Activated CD4-positive, alpha-beta T cell treated with anti-CD3 and anti-CD28 coated beads for 48 hours (primary cell): ENCODE measurements at regions not wholly inside any gene's neighbourhood (a gene's known extent, or its start where the extent isn't known, plus 50 kb on each side); places are given as distances from the start of the nearest gene placed in this dataset.
"Not testable (repeated sequence)": the region's sequence is repeated elsewhere in the genome, so short reads cannot be mapped to it uniquely, and the experiment has no call there.

ENCODE experiments used
- DNase-seq: peaks from one replicate; pipeline ENCODE4 v3.0.0-alpha.2; 2020

- no peak for DNase-seq
Measured at GRCh38 chr3:11898611-11899325, 52.1 kb upstream of the TAMM41 start.

- DNase-seq = not testable (repeated sequence)
Measured at GRCh38 chr3:11899389-11899788, 52.7 kb upstream of the TAMM41 start.

GRCh38 chr3:11899826-11900225 lies 53.1 kb upstream of the TAMM41 start:
- DNase-seq = no peak

DNA sequence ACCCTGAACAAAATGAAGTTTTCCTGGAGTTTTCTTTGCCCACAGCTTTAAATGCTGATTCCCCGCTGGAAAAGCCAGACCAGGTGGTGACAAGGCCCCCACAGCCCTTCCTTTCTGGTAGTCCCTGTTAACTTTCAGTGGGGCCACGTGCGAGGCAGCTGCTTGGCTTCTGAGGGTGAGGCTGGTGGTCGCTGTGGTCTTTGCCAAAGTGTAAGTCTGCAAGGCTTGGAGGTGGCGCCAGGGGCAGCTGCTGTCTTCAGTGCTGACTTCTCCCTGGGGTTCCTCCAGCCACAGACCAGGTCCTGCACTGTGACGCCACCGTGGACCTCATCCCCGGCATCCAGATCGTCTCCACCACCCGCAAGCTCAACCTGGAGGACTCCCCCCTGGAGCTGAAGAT lies 54.1 kb upstream of the TAMM41 start:
- DNase-seq = no peak

DNA sequence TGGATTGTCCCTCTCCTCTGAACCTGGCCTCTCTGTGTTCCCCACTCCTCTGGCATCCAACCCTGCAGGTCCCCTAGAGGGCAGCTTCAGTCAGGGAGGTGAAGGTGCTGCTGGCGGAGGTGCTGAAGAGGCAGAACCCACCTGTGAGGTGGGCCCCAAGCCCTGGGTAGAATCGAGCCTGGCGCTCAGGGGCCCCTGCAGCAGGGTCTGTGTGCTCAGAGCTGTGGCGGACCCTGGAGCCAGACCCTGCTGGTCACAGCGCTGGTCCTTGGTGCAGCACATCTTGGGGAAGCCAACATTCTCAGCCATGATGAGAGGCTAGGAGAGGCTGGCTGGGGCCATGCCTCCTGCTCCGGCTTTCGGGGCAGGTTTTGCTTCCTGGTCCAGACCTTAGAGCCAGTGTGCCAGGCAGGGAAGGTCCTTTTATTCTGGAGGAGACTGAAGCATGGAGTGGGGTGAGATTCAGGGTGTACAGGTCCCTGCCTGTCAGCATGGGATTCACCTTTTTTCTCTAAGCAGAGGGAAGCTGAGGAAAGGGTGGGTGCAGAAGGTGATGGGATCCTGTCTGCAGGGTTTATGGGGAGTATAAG lies 54.7 kb upstream of the TAMM41 start:
- DNase-seq = no peak

- no peak for DNase-seq
Measured at GRCh38 chr3:11903047-11903446, 56.4 kb upstream of the TAMM41 start.

DNA sequence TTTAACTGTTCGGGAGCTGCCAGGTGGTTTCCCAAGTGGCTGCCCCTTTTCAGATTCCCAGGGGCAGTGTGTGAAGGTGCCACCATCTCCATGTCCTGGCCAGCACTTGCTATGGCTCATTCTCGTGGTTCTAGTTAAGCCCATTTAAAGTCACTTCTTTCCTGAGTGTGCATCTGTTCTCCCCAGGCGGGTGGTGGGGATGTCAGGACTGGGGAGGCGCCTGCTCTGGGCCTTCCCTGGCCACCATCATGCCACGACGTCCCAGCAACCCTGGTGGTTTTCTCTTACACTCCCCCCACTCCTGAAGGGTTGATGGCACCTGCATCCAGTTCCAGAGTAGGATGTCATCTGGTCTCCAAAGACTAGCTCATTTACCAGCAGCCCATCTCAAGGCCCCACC lies 56.8 kb upstream of the TAMM41 start:
- DNase-seq = no peak

DNA sequence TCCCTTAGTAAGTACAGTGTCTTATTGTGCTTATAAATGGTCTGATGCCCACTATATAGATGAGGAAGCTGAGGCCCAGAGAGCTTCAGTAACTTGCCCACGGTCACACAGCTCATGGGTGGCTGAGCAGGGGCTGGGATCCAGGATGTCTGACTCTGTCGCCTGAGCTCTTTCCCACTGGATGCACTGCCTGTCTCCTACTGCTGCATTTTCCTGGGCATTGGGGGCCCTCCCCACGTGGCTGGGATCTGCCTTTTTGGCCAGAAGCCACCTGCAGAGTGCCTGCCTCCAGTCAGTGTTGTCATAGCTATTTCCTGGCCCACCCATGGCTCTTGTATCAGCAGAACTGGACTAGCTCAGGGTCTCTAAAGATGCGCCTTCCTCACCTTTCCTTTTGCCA lies 57.5 kb upstream of the TAMM41 start:
- DNase-seq = no peak

GRCh38 chr3:11906407-11906806 lies 59.7 kb upstream of the TAMM41 start:
- DNase-seq = no peak

DNA sequence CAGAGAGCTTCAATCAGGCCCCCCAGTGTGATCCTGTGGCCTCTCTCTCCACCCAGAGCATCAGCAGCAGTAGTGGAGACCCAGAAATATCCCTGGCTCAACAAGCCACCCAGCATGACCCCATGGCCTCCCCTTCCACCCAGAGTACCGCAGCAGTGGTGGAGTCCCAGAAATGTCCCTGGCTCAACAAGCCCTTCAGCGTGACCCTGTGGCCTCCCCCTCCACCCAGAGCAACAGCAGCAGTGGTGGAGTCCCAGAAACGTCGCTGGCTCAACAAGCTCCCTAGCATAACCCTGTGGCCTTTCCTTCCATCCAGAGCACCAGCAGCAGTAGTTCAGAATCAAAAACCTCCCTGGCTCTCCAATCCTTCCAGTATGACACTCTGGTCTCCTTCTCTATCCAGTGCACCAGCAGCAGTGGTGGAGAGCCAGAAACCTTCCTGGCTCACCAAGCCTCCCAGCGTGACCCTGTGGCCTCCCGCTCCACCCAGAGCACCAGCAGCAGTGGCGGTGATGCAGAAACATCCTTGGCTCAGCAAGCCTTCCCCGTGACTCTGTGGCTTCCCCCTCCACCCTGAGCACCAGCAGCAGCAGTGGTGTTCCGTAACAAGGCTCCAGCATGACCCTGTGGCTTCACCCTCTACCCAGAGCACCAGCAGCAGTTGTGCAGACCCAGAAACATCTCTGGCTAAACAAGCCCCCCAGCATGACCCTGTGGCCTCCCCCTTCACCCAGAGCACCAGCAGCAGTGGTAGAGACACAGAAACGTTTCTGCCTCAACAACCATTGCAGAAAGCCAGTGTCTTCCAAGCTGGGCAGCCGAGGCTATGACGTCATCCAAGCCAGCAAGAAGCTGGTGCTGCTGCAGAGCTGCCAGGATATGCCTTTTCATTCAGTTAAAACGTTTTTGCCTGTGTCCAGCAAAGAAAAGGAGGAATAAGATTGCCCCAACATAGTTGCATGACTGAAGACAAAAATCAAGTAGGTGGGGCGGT lies 61.3 kb upstream of the TAMM41 start:
- no peak for DNase-seq

DNA sequence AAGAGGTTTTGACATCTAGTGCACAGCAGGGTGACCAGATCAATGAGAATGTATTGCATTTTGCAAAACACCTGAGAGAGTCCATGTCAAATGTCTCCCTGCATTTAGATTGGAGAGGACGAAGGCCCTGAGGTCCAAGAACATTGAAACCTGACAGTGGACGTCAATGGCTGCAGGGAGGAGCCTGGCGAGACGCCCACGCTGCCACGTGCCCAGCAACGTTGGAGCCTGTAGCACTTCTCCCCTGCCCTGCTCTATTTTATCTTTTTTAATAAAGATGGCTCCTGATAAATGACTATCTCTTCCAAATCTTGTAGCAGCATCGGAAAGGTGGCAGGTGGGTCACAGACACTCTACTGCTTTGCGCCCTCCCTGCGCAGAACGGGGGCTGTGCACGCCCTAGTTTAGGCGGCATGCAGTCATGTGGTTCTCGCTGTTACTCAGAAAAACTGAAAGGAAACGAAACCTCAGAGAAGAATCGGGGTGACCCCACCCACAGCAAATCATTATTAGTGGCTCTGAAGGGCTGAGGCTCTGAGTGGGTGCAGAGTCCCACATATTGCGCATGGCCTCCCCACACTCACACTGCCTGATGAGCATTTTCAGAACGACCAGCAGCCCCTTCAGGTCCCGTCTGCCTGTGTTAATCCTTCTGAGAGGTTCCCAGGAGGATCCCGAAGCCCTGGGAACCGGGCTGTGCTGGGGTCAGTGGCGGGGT lies 62.5 kb upstream of the TAMM41 start:
- DNase-seq = no peak

DNA sequence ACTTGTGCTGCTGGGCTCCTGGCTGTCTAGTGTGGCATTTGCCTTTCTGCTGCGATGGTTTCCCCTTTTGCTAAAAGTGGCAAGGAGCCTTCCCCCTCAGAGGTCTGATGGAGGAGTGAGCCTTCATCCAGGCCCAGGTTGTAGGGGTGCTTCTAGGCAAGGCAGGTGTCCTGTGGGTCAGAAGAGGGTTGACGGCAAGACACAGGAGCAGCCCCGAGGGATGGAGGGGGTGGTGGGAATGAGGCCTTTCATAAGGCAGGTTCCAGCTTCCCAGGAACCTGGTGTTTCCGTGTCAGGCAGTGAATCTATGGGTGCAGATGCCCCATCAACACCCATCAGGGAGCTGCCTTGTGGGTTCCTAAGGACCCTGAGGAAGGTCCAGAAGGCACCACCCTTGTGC lies 63.0 kb upstream of the TAMM41 start:
- DNase-seq = no peak

DNA sequence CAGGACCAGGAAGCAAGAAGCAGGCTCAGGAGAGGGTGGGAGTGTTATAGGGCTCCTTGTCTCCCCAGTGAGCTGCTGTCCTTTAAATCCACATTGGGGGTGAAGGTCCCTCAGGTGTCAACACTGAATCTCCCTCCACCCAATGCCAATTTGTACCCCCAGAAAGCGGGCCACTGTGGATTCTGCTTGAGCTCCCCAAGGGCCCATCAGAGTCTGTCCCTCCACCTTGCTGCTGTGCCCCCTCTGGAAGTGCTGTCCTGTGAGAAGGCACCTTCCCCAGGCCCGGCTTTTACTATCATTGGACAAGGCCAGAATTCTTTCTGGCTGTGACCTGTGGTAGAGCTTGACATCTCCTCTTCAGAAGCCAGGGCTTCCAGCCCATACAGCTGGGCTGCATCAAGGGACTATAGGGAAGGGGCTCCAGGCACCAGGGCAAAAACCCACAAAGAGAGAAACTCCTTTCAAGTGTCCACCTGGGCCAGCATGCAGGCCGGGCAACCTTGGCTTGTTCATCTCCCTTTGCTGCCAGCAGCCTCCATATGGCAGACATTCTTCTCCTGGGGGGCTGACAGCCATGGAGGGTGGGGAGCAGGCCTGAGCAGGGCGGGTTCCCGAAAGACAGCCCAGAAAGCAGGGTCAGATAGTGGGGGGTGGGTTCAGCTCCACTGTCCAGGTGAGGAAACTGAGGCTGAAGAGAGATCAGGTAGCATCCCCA lies 63.7 kb upstream of the TAMM41 start:
- not testable (repeated sequence) for DNase-seq

DNA sequence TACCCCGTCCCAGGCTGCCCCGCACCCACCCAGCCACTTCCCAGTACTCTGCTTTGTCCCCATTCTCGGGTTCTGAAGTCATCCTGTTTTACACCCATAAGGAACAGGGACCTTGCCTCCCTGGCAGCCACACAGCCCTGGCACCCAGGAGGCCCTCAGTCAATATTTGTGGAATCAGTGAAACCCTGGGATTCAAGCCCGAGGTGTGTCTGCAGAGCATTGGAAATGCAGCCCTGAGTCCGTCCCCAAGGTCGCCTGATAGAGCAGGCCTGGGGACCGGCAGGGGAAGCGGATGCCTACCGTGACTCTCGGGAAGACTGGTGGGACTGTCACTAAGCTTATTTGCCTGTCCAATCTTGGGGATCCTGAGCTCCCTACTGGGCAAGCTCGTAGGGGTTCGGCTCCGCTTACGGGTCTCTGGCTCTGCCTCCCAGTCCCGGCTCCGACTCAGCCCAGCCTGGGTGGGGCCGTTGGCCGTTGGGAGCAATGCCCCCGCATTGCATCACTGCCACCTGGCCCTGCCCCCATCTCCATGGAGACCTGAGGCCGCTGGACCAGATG lies 64.4 kb upstream of the TAMM41 start:
- DNase-seq = no peak

- DNase-seq = not testable (repeated sequence)
Measured at GRCh38 chr3:11911887-11912286, 65.2 kb upstream of the TAMM41 start.

DNA sequence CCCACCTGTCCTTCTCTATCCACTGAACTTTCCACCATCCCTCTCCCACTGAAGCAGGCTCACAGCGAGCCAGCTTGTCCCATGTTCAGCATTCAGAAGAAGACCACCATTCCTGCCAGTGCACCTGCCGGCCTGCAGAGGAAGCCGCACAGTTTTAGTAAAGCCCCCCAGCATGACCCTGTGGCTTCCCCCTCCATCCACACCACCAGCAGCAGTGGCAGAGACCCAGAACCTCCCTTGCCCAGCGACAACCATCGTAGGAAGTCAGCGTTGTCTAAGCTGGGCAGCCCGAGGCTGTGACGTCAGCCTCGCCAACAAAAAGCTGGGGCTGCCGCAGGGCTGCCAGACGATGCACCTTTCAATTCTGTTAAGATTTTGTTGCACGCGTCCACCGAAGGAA lies 66.6 kb upstream of the TAMM41 start:
- no peak for DNase-seq

GRCh38 chr3:11914041-11914440 lies 67.4 kb upstream of the TAMM41 start:
- no peak for DNase-seq

- no peak for DNase-seq
Measured at GRCh38 chr3:11914651-11915050, 68.0 kb upstream of the TAMM41 start.

GRCh38 chr3:11915621-11916424 lies 69.1 kb upstream of the TAMM41 start:
- DNase-seq = no peak

DNA sequence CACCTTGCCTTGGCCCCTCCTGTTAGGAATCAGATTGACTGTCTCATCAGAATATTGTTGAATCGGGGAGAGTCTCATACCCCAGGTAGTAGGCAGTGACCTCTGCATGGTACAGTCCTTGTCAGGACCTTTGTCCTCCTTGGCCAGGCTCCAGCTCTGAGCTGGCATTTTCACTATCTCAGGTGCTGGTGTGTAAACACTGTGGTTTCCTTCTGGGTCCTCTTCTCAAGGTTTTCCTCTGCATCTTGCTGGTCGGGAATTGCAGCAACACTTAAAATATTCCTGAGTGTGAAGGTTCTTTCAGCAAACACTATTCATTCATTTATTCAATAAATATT lies 69.7 kb upstream of the TAMM41 start:
- DNase-seq = not testable (repeated sequence)

DNA sequence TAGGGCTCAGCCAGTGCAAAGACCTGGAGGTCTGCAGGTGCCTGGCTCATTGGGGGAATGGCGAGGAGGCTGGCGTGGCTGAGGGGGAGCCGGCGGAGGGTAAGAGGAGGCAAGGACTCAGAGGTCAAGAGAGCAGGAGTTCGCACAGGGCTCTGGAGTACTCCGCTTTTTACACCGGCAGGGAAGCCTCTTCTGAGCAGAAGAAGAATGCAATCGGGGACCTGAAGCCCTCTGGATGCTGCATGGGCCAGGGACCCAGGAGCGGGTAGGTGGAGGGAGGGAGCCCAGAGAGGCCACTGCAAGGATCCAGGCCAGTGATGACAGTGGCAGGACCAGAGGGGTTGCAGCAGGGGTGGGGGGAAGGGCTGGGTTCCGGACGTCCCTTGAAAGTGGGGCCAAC lies 70.4 kb upstream of the TAMM41 start:
- no peak for DNase-seq
